Mesenteric fat pad (tissue), 1 donor: ENCODE measurements at regions not wholly inside any gene's neighbourhood (a gene's known extent, or its start where the extent isn't known, plus 50 kb on each side); places are given as distances from the start of the nearest gene placed in this dataset.
"Not testable (repeated sequence)": the region's sequence is repeated elsewhere in the genome, so short reads cannot be mapped to it uniquely, and the experiment has no call there.

ENCODE experiments used
- DNase-seq: peaks from one replicate; pipeline ENCODE4 v3.0.0-alpha.2; 2020; ENCODE audit warnings: low spot score
- donor health status: DM: yes; HTN: yes; CAD: no.

- no peak for DNase-seq
These were observed 261.5 kb upstream of the AGTR2 start for GRCh38 chrX:115909017-115909416.

- no peak for DNase-seq
These were observed 258.6 kb upstream of the AGTR2 start for GRCh38 chrX:115911967-115912366.

- DNase-seq, result no peak
These were observed 258.1 kb upstream of the AGTR2 start for GRCh38 chrX:115912372-115912897.

- no peak for DNase-seq
These were observed 257.0 kb upstream of the AGTR2 start for GRCh38 chrX:115913575-115913974.

- DNase-seq, result not testable (repeated sequence)
These were observed 254.9 kb upstream of the AGTR2 start for GRCh38 chrX:115915625-115916024.

GRCh38 chrX:115929480-115929879, 241.1 kb upstream of the AGTR2 start:
- no peak for DNase-seq

GRCh38 chrX:115936008-115936407, 234.5 kb upstream of the AGTR2 start:
- no peak for DNase-seq

- DNase-seq, result no peak
These were observed 231.5 kb upstream of the AGTR2 start for GRCh38 chrX:115939070-115939469.

- DNase-seq, result no peak
These were observed 230.8 kb upstream of the AGTR2 start for GRCh38 chrX:115939636-115940160.

- DNase-seq, result no peak
These were observed 230.2 kb upstream of the AGTR2 start for GRCh38 chrX:115940348-115940747.

- DNase-seq, result no peak
These were observed 229.6 kb upstream of the AGTR2 start for GRCh38 chrX:115940888-115941332.

GRCh38 chrX:115941388-115941787, 229.2 kb upstream of the AGTR2 start:
- DNase-seq, result no peak

GRCh38 chrX:115946059-115946458, 224.5 kb upstream of the AGTR2 start:
- no peak for DNase-seq

GRCh38 chrX:115948018-115948923, 222.3 kb upstream of the AGTR2 start:
- no peak for DNase-seq

- no peak for DNase-seq
These were observed 220.4 kb upstream of the AGTR2 start for GRCh38 chrX:115949900-115950822.

GRCh38 chrX:115952417-115953092, 218.0 kb upstream of the AGTR2 start:
- DNase-seq, result no peak

GRCh38 chrX:115957862-115958490, 212.6 kb upstream of the AGTR2 start:
- no peak for DNase-seq

- no peak for DNase-seq
These were observed 211.7 kb upstream of the AGTR2 start for GRCh38 chrX:115958687-115959359.

- no peak for DNase-seq
These were observed 210.0 kb upstream of the AGTR2 start for GRCh38 chrX:115960440-115961084.
